Muscle layer of duodenum (tissue), 2 donors: ENCODE measurements at regions not wholly inside any gene's neighbourhood (a gene's known extent, or its start where the extent isn't known, plus 50 kb on each side); places are given as distances from the start of the nearest gene placed in this dataset.
A peak's percentile ranks its signal among the peaks of the same experiment; 100 is the strongest.

Source experiments
- H3K27ac ChIP-seq: one replicate; pipeline ENCODE4 v1.7.0; 2013; ENCODE audit warnings: mild to moderate bottlenecking, low read length
- H3K27me3 ChIP-seq: one replicate; pipeline ENCODE4 v1.7.0; 2013; ENCODE audit warnings: low read depth, mild to moderate bottlenecking, control low read depth, low read length
- H3K36me3 ChIP-seq, 2 donors: one replicate each; pipeline ENCODE4 v1.7.0; 2013; ENCODE audit warnings: low read length in 2 of 2, control low read depth in 1 of 2, mild to moderate bottlenecking in 1 of 2; ENCODE audit not compliant: insufficient read depth in 2 of 2, control insufficient read depth in 1 of 2
- H3K4me1 ChIP-seq, 2 donors: one replicate each; pipeline ENCODE4 v1.7.0; 2013; ENCODE audit warnings: low read length in 2 of 2, mild to moderate bottlenecking in 2 of 2, control low read depth in 1 of 2, moderate library complexity in 1 of 2; ENCODE audit not compliant: insufficient read depth in 2 of 2, control insufficient read depth in 1 of 2
- H3K4me3 ChIP-seq, 2 donors: one replicate each; pipeline ENCODE4 v1.7.0; 2013; ENCODE audit warnings: low read length in 2 of 2, low read depth in 1 of 2, mild to moderate bottlenecking in 1 of 2
- H3K9me3 ChIP-seq, 2 donors: one replicate each; pipeline ENCODE4 v1.7.0; 2013; ENCODE audit warnings: low read length in 2 of 2, control low read depth in 1 of 2, mild to moderate bottlenecking in 1 of 2; ENCODE audit not compliant: control insufficient read depth in 1 of 2
- donor health status: healthy.

- H3K4me1 ChIP-seq: peaks cover 6 to 17% of the 10 kb centered on the region in 2 donors
- H3K27ac ChIP-seq: no peak overlapping the region
- H3K36me3 ChIP-seq: no peaks in the 10 kb centered on the region
- no peak overlapping the region for H3K4me3 ChIP-seq
- no peaks in the 10 kb centered on the region for H3K27me3 ChIP-seq
- H3K9me3 ChIP-seq: peaks cover 0 to 4% of the 10 kb centered on the region in 2 donors
These were observed 111.0 kb upstream of the TRPM1 start for GRCh38 chr15:31212326-31213080.

GRCh38 chr15:31214158-31214863 lies 112.3 kb upstream of the KLF13 start:
- Histone ChIP-seq H3K36me3 (no peaks in the 10 kb centered on the region), H3K27me3 (no peaks in the 10 kb centered on the region), H3K4me1 (peaks cover 6 to 17% of the 10 kb centered on the region in 2 donors), H3K9me3 (peaks cover 0 to 4% of the 10 kb centered on the region in 2 donors), H3K27ac (no peak overlapping the region), H3K4me3 (no peak overlapping the region)

- peaks cover 6 to 17% of the 10 kb centered on the region in 2 donors for H3K4me1 ChIP-seq
- H3K36me3 ChIP-seq: no peaks in the 10 kb centered on the region
- H3K27me3 ChIP-seq: no peaks in the 10 kb centered on the region
- H3K4me3 ChIP-seq: peak overlapping the region in 1 of 2 donors; percentile 70
- peaks cover 0 to 4% of the 10 kb centered on the region in 2 donors for H3K9me3 ChIP-seq
- H3K27ac ChIP-seq: no peak overlapping the region
These were observed 111.7 kb upstream of the KLF13 start for GRCh38 chr15:31214864-31215489.

- no peaks in the 10 kb centered on the region for H3K27me3 ChIP-seq
- no peak overlapping the region for H3K27ac ChIP-seq
- H3K36me3 ChIP-seq: no peaks in the 10 kb centered on the region
- peak overlapping the region in 1 of 2 donors; percentile 70 for H3K4me3 ChIP-seq
- H3K9me3 ChIP-seq: peaks cover 0 to 4% of the 10 kb centered on the region in 2 donors
- peaks cover 6 to 17% of the 10 kb centered on the region in 2 donors for H3K4me1 ChIP-seq
These were observed 111.0 kb upstream of the KLF13 start for GRCh38 chr15:31215490-31216214.

GRCh38 chr15:31216215-31216911 lies 110.3 kb upstream of the KLF13 start:
- Histone ChIP-seq H3K36me3 (no peaks in the 10 kb centered on the region), H3K27me3 (no peaks in the 10 kb centered on the region), H3K4me3 (peak overlapping the region; percentile 39 to 70), H3K4me1 (peaks cover 6 to 17% of the 10 kb centered on the region in 2 donors), H3K27ac (peak overlapping the region; percentile 88), H3K9me3 (peaks cover 0 to under 1% of the 10 kb centered on the region in 2 donors)

- Histone ChIP-seq H3K9me3 (no peaks in the 10 kb centered on the region), H3K27me3 (no peaks in the 10 kb centered on the region), H3K36me3 (no peaks in the 10 kb centered on the region), H3K4me3 (peak overlapping the region; percentile 39 to 70), H3K27ac (peak overlapping the region; percentile 88), H3K4me1 (peaks cover 6 to 16% of the 10 kb centered on the region in 2 donors)
These were observed 109.6 kb upstream of the KLF13 start for GRCh38 chr15:31217067-31217466.

GRCh38 chr15:31217566-31218270 lies 108.9 kb upstream of the KLF13 start:
- Histone ChIP-seq H3K27me3 (no peaks in the 10 kb centered on the region), H3K27ac (no peak overlapping the region), H3K4me3 (no peak overlapping the region), H3K9me3 (no peaks in the 10 kb centered on the region), H3K36me3 (no peaks in the 10 kb centered on the region), H3K4me1 (peaks cover 6 to 12% of the 10 kb centered on the region in 2 donors)

- no peaks in the 10 kb centered on the region for H3K36me3 ChIP-seq
- no peaks in the 10 kb centered on the region for H3K27me3 ChIP-seq
- H3K4me3 ChIP-seq: no peak overlapping the region
- H3K27ac ChIP-seq: no peak overlapping the region
- H3K9me3 ChIP-seq: no peaks in the 10 kb centered on the region
- peaks cover 6 to 12% of the 10 kb centered on the region in 2 donors for H3K4me1 ChIP-seq
These were observed 107.4 kb upstream of the KLF13 start for GRCh38 chr15:31219221-31219620.

- H3K9me3 ChIP-seq: no peaks in the 10 kb centered on the region
- no peaks in the 10 kb centered on the region for H3K27me3 ChIP-seq
- no peak overlapping the region for H3K4me3 ChIP-seq
- no peak overlapping the region for H3K27ac ChIP-seq
- peaks cover under 1 to 4% of the 10 kb centered on the region in 2 donors for H3K4me1 ChIP-seq
- no peaks in the 10 kb centered on the region for H3K36me3 ChIP-seq
These were observed 104.6 kb upstream of the KLF13 start for GRCh38 chr15:31221936-31222515.

- H3K27ac ChIP-seq: no peak overlapping the region
- H3K27me3 ChIP-seq: no peaks in the 10 kb centered on the region
- no peaks in the 10 kb centered on the region for H3K4me1 ChIP-seq
- H3K9me3 ChIP-seq: no peaks in the 10 kb centered on the region
- H3K36me3 ChIP-seq: no peaks in the 10 kb centered on the region
- H3K4me3 ChIP-seq: no peak overlapping the region
These were observed 103.8 kb upstream of the KLF13 start for GRCh38 chr15:31222773-31223341.
